ENCODE measurements at regions not wholly inside any gene's neighbourhood (a gene's known extent, or its start where the extent isn't known, plus 50 kb on each side); places are given as distances from the start of the nearest gene placed in this dataset.

GRCh38 chr6:131368198-131368911, 204.7 kb upstream of the ARG1 start:
- Mint-ChIP-seq H3K4me3 (no peak overlapping the region), H3K27ac (no peak overlapping the region)
- no peak; the same call in 1 of the 2 replicates for ATAC-seq

DNA sequence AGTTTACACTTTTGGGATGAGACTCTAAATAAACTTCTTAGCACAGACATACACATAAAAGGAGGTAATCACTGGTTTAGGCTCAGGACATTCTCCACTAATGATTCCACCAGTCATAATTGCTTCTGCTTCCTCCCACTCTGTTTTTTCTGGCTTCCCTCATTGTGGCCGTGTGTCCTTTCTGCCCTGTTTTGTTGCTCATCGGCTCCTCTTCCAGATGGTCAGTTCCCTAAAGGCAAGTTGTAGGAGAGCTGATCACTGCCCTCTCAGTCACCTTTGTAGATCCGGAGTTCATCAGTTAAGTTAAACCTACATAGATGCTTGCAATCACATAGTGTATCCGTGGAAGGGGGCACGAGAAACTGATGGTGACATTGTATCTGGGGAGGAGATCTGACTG, 200.5 kb upstream of the ARG1 start:
- Mint-ChIP-seq H3K4me1 (peaks cover 14% of the 10 kb centered on the region), H3K4me3 (no peak overlapping the region), H3K9me3 (peaks cover 25% of the 10 kb centered on the region), H3K36me3 (peaks cover 14% of the 10 kb centered on the region), H3K27me3 (ENCODE audit: low read depth) (peaks cover 24% of the 10 kb centered on the region), H3K27ac (no peak overlapping the region)
- CTCF ChIA-PET, result no interaction called here
- ATAC-seq (no peak), DNase-seq (ENCODE audit: low spot score) (no peak)
- POLR2A ChIA-PET, result interaction anchor here (0.5 kb wide), 1 partner anchor 169 kb away, joined by 5 read pairs; no protein-coding TSS in a partner anchor
- TF ChIP-seq ZNF396 (CRISPR knock-in tag; IDR thresholded peaks at IDR 0.05; ENCODE audit: borderline replicate concordance) (no peak), ATF6 (CRISPR knock-in tag; IDR thresholded peaks at IDR 0.05) (no peak), ATF2 (CRISPR knock-in tag; IDR thresholded peaks at IDR 0.05; ENCODE audit: borderline replicate concordance, low read depth) (no peak), ZNF232 (CRISPR knock-in tag; IDR thresholded peaks at IDR 0.05) (no peak), NFYB (CRISPR knock-in tag; conservative IDR thresholded peaks at IDR 0.05; ENCODE audit: low read depth) (no peak), RORB (CRISPR knock-in tag; IDR thresholded peaks at IDR 0.05) (no peak), KAT7 (CRISPR knock-in tag; IDR thresholded peaks at IDR 0.05; ENCODE audit: borderline replicate concordance) (no peak), EMX1 (CRISPR knock-in tag; IDR thresholded peaks at IDR 0.05) (no peak)
- TF ChIP-seq, protein P1, sequence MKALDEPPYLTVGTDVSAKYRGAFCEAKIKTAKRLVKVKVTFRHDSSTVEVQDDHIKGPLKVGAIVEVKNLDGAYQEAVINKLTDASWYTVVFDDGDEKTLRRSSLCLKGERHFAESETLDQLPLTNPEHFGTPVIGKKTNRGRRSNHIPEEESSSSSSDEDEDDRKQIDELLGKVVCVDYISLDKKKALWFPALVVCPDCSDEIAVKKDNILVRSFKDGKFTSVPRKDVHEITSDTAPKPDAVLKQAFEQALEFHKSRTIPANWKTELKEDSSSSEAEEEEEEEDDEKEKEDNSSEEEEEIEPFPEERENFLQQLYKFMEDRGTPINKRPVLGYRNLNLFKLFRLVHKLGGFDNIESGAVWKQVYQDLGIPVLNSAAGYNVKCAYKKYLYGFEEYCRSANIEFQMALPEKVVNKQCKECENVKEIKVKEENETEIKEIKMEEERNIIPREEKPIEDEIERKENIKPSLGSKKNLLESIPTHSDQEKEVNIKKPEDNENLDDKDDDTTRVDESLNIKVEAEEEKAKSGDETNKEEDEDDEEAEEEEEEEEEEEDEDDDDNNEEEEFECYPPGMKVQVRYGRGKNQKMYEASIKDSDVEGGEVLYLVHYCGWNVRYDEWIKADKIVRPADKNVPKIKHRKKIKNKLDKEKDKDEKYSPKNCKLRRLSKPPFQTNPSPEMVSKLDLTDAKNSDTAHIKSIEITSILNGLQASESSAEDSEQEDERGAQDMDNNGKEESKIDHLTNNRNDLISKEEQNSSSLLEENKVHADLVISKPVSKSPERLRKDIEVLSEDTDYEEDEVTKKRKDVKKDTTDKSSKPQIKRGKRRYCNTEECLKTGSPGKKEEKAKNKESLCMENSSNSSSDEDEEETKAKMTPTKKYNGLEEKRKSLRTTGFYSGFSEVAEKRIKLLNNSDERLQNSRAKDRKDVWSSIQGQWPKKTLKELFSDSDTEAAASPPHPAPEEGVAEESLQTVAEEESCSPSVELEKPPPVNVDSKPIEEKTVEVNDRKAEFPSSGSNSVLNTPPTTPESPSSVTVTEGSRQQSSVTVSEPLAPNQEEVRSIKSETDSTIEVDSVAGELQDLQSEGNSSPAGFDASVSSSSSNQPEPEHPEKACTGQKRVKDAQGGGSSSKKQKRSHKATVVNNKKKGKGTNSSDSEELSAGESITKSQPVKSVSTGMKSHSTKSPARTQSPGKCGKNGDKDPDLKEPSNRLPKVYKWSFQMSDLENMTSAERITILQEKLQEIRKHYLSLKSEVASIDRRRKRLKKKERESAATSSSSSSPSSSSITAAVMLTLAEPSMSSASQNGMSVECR (CRISPR knock-in tag; IDR thresholded peaks at IDR 0.05; ENCODE audit: borderline replicate concordance), result no peak
- TF ChIP-seq, protein P2, sequence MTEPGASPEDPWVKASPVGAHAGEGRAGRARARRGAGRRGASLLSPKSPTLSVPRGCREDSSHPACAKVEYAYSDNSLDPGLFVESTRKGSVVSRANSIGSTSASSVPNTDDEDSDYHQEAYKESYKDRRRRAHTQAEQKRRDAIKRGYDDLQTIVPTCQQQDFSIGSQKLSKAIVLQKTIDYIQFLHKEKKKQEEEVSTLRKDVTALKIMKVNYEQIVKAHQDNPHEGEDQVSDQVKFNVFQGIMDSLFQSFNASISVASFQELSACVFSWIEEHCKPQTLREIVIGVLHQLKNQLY (CRISPR knock-in tag; IDR thresholded peaks at IDR 0.05), result no peak
- TF ChIP-seq, protein P3, sequence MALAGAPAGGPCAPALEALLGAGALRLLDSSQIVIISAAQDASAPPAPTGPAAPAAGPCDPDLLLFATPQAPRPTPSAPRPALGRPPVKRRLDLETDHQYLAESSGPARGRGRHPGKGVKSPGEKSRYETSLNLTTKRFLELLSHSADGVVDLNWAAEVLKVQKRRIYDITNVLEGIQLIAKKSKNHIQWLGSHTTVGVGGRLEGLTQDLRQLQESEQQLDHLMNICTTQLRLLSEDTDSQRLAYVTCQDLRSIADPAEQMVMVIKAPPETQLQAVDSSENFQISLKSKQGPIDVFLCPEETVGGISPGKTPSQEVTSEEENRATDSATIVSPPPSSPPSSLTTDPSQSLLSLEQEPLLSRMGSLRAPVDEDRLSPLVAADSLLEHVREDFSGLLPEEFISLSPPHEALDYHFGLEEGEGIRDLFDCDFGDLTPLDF (CRISPR knock-in tag; IDR thresholded peaks at IDR 0.05), result no peak

More at GRCh38 chr6:131368198-131368911, 204.7 kb upstream of the ARG1 start:
- peaks cover 23% of the 10 kb centered on the region for H3K4me1 Mint-ChIP-seq
- TF ChIP-seq, protein P4, sequence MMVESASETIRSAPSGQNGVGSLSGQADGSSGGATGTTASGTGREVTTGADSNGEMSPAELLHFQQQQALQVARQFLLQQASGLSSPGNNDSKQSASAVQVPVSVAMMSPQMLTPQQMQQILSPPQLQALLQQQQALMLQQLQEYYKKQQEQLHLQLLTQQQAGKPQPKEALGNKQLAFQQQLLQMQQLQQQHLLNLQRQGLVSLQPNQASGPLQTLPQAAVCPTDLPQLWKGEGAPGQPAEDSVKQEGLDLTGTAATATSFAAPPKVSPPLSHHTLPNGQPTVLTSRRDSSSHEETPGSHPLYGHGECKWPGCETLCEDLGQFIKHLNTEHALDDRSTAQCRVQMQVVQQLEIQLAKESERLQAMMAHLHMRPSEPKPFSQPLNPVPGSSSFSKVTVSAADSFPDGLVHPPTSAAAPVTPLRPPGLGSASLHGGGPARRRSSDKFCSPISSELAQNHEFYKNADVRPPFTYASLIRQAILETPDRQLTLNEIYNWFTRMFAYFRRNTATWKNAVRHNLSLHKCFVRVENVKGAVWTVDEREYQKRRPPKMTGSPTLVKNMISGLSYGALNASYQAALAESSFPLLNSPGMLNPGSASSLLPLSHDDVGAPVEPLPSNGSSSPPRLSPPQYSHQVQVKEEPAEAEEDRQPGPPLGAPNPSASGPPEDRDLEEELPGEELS (CRISPR knock-in tag; IDR thresholded peaks at IDR 0.05), result no peak
- TF ChIP-seq HMGA2 (CRISPR knock-in tag; IDR thresholded peaks at IDR 0.05) (no peak), JAZF1 (CRISPR knock-in tag; IDR thresholded peaks at IDR 0.05) (no peak)
- TF ChIP-seq, protein P5, sequence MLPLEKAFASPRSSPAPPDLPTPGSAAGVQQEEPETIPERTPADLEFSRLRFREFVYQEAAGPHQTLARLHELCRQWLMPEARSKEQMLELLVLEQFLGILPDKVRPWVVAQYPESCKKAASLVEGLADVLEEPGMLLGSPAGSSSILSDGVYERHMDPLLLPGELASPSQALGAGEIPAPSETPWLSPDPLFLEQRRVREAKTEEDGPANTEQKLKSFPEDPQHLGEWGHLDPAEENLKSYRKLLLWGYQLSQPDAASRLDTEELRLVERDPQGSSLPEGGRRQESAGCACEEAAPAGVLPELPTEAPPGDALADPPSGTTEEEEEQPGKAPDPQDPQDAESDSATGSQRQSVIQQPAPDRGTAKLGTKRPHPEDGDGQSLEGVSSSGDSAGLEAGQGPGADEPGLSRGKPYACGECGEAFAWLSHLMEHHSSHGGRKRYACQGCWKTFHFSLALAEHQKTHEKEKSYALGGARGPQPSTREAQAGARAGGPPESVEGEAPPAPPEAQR (CRISPR knock-in tag; IDR thresholded peaks at IDR 0.05), result no peak
- TF ChIP-seq, protein P6, sequence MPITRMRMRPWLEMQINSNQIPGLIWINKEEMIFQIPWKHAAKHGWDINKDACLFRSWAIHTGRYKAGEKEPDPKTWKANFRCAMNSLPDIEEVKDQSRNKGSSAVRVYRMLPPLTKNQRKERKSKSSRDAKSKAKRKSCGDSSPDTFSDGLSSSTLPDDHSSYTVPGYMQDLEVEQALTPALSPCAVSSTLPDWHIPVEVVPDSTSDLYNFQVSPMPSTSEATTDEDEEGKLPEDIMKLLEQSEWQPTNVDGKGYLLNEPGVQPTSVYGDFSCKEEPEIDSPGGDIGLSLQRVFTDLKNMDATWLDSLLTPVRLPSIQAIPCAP (CRISPR knock-in tag; IDR thresholded peaks at IDR 0.05), result no peak
- TF ChIP-seq, protein P7, sequence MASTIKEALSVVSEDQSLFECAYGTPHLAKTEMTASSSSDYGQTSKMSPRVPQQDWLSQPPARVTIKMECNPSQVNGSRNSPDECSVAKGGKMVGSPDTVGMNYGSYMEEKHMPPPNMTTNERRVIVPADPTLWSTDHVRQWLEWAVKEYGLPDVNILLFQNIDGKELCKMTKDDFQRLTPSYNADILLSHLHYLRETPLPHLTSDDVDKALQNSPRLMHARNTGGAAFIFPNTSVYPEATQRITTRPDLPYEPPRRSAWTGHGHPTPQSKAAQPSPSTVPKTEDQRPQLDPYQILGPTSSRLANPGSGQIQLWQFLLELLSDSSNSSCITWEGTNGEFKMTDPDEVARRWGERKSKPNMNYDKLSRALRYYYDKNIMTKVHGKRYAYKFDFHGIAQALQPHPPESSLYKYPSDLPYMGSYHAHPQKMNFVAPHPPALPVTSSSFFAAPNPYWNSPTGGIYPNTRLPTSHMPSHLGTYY (CRISPR knock-in tag; IDR thresholded peaks at IDR 0.05), result no peak
- POLR2A ChIA-PET, result no interaction called here
- H3K36me3 Mint-ChIP-seq, result peaks cover 14% of the 10 kb centered on the region
- no peak for DNase-seq (ENCODE audit: low spot score)
- peaks cover 20% of the 10 kb centered on the region for H3K9me3 Mint-ChIP-seq
- peaks cover 25% of the 10 kb centered on the region for H3K27me3 Mint-ChIP-seq (ENCODE audit: low read depth)
- CTCF ChIA-PET, result no interaction called here
